ENCODE measurements at regions not wholly inside any gene's neighbourhood (a gene's known extent, or its start where the extent isn't known, plus 50 kb on each side); places are given as distances from the start of the nearest gene placed in this dataset.

- Histone ChIP-seq H3K4me3 (no peak overlapping the region), H3K27ac (no peak overlapping the region), H3K4me1 (no peaks in the 10 kb centered on the region), H3K9me3 (no peaks in the 10 kb centered on the region), H3K27me3 (no peaks in the 10 kb centered on the region), H3K36me3 (no peaks in the 10 kb centered on the region)
- intact Hi-C loops (cut with DNase I; ENCODE audit: low total_unique reads) (no loop called here), in situ Hi-C loops (cut with MboI; ENCODE audit: low sequenced_read_pairs in 4 of 4) (no loop called here)
- DNase-seq (no peak), ATAC-seq (no peak)
- TF ChIP-seq CTCF (IDR thresholded peaks at IDR 0.05 in 4 of 5, conservative IDR thresholded peaks at IDR 0.05 in 1 of 5) = no peak
- no peak for TF ChIP-seq POLR2A (IDR thresholded peaks at IDR 0.05)
These were observed 76.5 kb upstream of the BCL6 start for GRCh38 chr3:187821616-187822317.

GRCh38 chr3:187822402-187822801 is 77.1 kb upstream of the BCL6 start:
- Histone ChIP-seq H3K4me1 (no peaks in the 10 kb centered on the region), H3K4me3 (no peak overlapping the region), H3K27me3 (no peaks in the 10 kb centered on the region), H3K27ac (no peak overlapping the region), H3K36me3 (no peaks in the 10 kb centered on the region), H3K9me3 (no peaks in the 10 kb centered on the region)
- DNase-seq (no peak), ATAC-seq (peak in 1 of 2 donors; percentile 42)
- TF ChIP-seq CTCF (IDR thresholded peaks at IDR 0.05 in 4 of 5, conservative IDR thresholded peaks at IDR 0.05 in 1 of 5) (no peak), POLR2A (IDR thresholded peaks at IDR 0.05) (no peak)
- intact Hi-C loops (cut with DNase I; ENCODE audit: low total_unique reads) (no loop called here), in situ Hi-C loops (cut with MboI; ENCODE audit: low sequenced_read_pairs in 4 of 4) (no loop called here)

GRCh38 chr3:187823746-187824145 is 78.5 kb upstream of the BCL6 start:
- no peaks in the 10 kb centered on the region for H3K27me3 ChIP-seq
- H3K4me3 ChIP-seq = no peak overlapping the region
- no peaks in the 10 kb centered on the region for H3K36me3 ChIP-seq
- ATAC-seq (no peak), DNase-seq (no peak)
- no peaks in the 10 kb centered on the region for H3K9me3 ChIP-seq
- intact Hi-C loops (cut with DNase I; ENCODE audit: low total_unique reads) (no loop called here), in situ Hi-C loops (cut with MboI; ENCODE audit: low sequenced_read_pairs in 4 of 4) (no loop called here)
- H3K4me1 ChIP-seq = no peaks in the 10 kb centered on the region
- H3K27ac ChIP-seq = no peak overlapping the region
- TF ChIP-seq CTCF (IDR thresholded peaks at IDR 0.05 in 4 of 5, conservative IDR thresholded peaks at IDR 0.05 in 1 of 5) = no peak
- TF ChIP-seq POLR2A (IDR thresholded peaks at IDR 0.05) = no peak

GRCh38 chr3:187827723-187828122 is 82.5 kb upstream of the BCL6 start:
- ATAC-seq (no peak), DNase-seq (no peak)
- Histone ChIP-seq H3K4me3 (no peak overlapping the region), H3K27me3 (no peaks in the 10 kb centered on the region), H3K9me3 (no peaks in the 10 kb centered on the region), H3K36me3 (no peaks in the 10 kb centered on the region), H3K27ac (no peak overlapping the region), H3K4me1 (no peaks in the 10 kb centered on the region)
- in situ Hi-C loops (cut with MboI; ENCODE audit: low sequenced_read_pairs in 4 of 4) (no loop called here), intact Hi-C loops (cut with DNase I; ENCODE audit: low total_unique reads) (no loop called here)
- TF ChIP-seq POLR2A (IDR thresholded peaks at IDR 0.05) = no peak
- no peak for TF ChIP-seq CTCF (IDR thresholded peaks at IDR 0.05 in 4 of 5, conservative IDR thresholded peaks at IDR 0.05 in 1 of 5)

Data from gastrocnemius medialis (tissue), 4 donors.